ENCODE measurements at regions not wholly inside any gene's neighbourhood (a gene's known extent, or its start where the extent isn't known, plus 50 kb on each side); places are given as distances from the start of the nearest gene placed in this dataset.

DNA sequence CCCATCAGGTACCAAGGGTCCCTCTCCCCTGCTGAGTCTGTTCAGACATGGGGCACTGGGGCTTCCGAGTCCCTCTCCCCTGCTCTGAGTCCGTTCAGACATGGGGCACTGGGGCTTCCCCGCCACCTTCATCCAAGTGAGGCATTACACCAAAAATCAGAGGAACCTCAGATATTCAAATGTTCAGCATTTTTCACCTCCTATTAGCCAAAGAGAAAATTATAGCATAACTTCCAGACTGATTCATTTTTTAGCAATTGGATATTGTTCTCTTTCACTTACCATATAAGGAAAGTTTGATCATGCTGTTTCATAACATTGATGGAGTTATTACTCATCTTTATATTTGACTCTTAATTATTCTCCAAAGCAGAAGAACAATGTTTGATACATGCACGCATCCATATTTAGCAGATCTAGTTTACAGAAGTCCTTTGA lies 213.9 kb downstream of the MTHFS start:
- Histone ChIP-seq H3K27me3 (ENCODE audit: control insufficient read depth in 2 of 2, insufficient read depth in 2 of 2, low read length in 2 of 2) (no peaks in the 10 kb centered on the region), H3K9me3 (replicated peaks; ENCODE audit: control insufficient read depth, insufficient read depth, low read length) (no peaks in the 10 kb centered on the region), H3K79me2 (ENCODE audit: control insufficient read depth, insufficient read depth, low read length) (no peaks in the 10 kb centered on the region), H3K36me3 (ENCODE audit: control insufficient read depth in 2 of 2, extremely low read depth in 1 of 2, insufficient read depth in 2 of 2, low read length in 2 of 2) (no peaks in the 10 kb centered on the region), H3K9me1 (replicated peaks; ENCODE audit: control insufficient read depth, extremely low read depth, insufficient read depth, low read length) (no peaks in the 10 kb centered on the region), H4K20me1 (replicated peaks; ENCODE audit: control insufficient read depth, extremely low read depth, insufficient read depth, low read length) (no peaks in the 10 kb centered on the region), H3K4me2 (ENCODE audit: insufficient read depth, low read length) (no peak overlapping the region), H2AFZ (ENCODE audit: low read depth, low read length) (no peak overlapping the region), H3K4me3 (replicated peaks in 1 of 3; ENCODE audit: insufficient read depth in 1 of 3, low read depth in 1 of 3, low read length in 3 of 3) (no peak overlapping the region), H3K27ac (ENCODE audit: insufficient read depth, low read depth, low read length) (no peak overlapping the region), H3K9ac (replicated peaks; ENCODE audit: extremely low read depth, insufficient read depth, low read length) (no peak overlapping the region), H3K4me1 (ENCODE audit: control insufficient read depth, extremely low read depth, insufficient read depth, low read length) (peaks cover 16% of the 10 kb centered on the region)
- FAIRE-seq (no peak), DNase-seq (ENCODE audit: low read depth, low spot score) (peak; percentile 9)
- no TSS peak for BruUV-seq (replicated peaks)
- TF ChIP-seq GATA2 (IDR thresholded peaks at IDR 0.05; ENCODE audit: insufficient read depth, insufficient read length, low read depth, low read length), result no peak
- peak; percentile 24 for TF ChIP-seq FOS (IDR thresholded peaks at IDR 0.05; ENCODE audit: borderline replicate concordance, insufficient read depth, low read length)
- CTCF ChIA-PET, result interaction anchor here (1.0 to 1.1 kb wide), 3 partner anchors 42 to 302 kb away, joined by 3 to 4 read pairs (median 3); no protein-coding TSS in a partner anchor
- intact Hi-C loops (cut with micrococcal nuclease) (no loop called here), dilution Hi-C loops (cut with MboI; ENCODE audit: extremely low pct_ligation_motif_present, low sequenced_read_pairs) (no loop called here)
- POLR2A ChIA-PET, result no interaction called here

DNA sequence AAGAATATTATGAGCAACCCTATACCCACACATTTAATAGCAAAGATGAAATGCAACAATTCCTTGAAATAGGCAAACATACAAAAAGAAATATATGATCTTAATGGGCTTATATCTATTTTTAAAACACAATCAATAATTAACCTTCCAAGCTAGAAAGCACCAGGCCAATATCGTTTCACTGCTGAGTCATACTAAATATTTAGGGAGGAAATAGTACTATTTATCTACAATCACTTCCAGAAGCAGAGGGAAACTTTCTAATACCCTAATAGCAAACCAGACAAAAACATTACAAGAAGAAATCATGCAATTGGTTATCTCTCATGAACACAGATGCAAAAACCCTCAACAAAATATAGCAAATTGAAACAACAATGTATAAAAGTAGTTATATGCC lies 207.8 kb downstream of the MTHFS start:
- ChIA-PET POLR2A (no interaction called here), CTCF (no interaction called here)
- DNase-seq (ENCODE audit: low read depth, low spot score) (no peak), FAIRE-seq (no peak)
- Histone ChIP-seq H3K27ac (ENCODE audit: insufficient read depth, low read depth, low read length) (no peak overlapping the region), H2AFZ (ENCODE audit: low read depth, low read length) (no peak overlapping the region), H3K36me3 (ENCODE audit: control insufficient read depth in 2 of 2, extremely low read depth in 1 of 2, insufficient read depth in 2 of 2, low read length in 2 of 2) (no peaks in the 10 kb centered on the region), H3K4me1 (ENCODE audit: control insufficient read depth, extremely low read depth, insufficient read depth, low read length) (no peaks in the 10 kb centered on the region), H4K20me1 (replicated peaks; ENCODE audit: control insufficient read depth, extremely low read depth, insufficient read depth, low read length) (no peaks in the 10 kb centered on the region), H3K27me3 (ENCODE audit: control insufficient read depth in 2 of 2, insufficient read depth in 2 of 2, low read length in 2 of 2) (no peaks in the 10 kb centered on the region), H3K4me2 (ENCODE audit: insufficient read depth, low read length) (no peak overlapping the region), H3K9me1 (replicated peaks; ENCODE audit: control insufficient read depth, extremely low read depth, insufficient read depth, low read length) (no peaks in the 10 kb centered on the region), H3K4me3 (replicated peaks in 1 of 3; ENCODE audit: insufficient read depth in 1 of 3, low read depth in 1 of 3, low read length in 3 of 3) (no peak overlapping the region), H3K9ac (replicated peaks; ENCODE audit: extremely low read depth, insufficient read depth, low read length) (no peak overlapping the region), H3K79me2 (ENCODE audit: control insufficient read depth, insufficient read depth, low read length) (no peaks in the 10 kb centered on the region), H3K9me3 (replicated peaks; ENCODE audit: control insufficient read depth, insufficient read depth, low read length) (no peaks in the 10 kb centered on the region)
- intact Hi-C loops (cut with micrococcal nuclease), result no loop called here
- dilution Hi-C loops (cut with MboI; ENCODE audit: extremely low pct_ligation_motif_present, low sequenced_read_pairs), result no loop called here
- no peak for TF ChIP-seq GATA2 (IDR thresholded peaks at IDR 0.05; ENCODE audit: insufficient read depth, insufficient read length, low read depth, low read length)
- no peak for TF ChIP-seq POLR2A (IDR thresholded peaks at IDR 0.05; ENCODE audit: low read depth, low read length)
- TF ChIP-seq EZH2 (IDR thresholded peaks at IDR 0.05; ENCODE audit: borderline replicate concordance, low read depth, low read length, severe bottlenecking), result no peak
- peak; percentile 7 for TF ChIP-seq FOS (IDR thresholded peaks at IDR 0.05; ENCODE audit: borderline replicate concordance, insufficient read depth, low read length)
- TF ChIP-seq JUN (IDR thresholded peaks at IDR 0.05; ENCODE audit: borderline replicate concordance, insufficient read depth, insufficient read length, low read depth), result no peak
- no peak for TF ChIP-seq POLR2AphosphoS5 (IDR thresholded peaks at IDR 0.05; ENCODE audit: insufficient read depth, low read depth, low read length)
- TF ChIP-seq MYC (IDR thresholded peaks at IDR 0.05; ENCODE audit: low read depth, low read length), result no peak
- BruUV-seq (replicated peaks), result no TSS peak

All from endothelial cell of umbilical vein (primary cell).